ENCODE measurements at regions not wholly inside any gene's neighbourhood (a gene's known extent, or its start where the extent isn't known, plus 50 kb on each side); places are given as distances from the start of the nearest gene placed in this dataset.

- no peak for TF ChIP-seq CTCF (IDR thresholded peaks at IDR 0.05; ENCODE audit: low read depth, low read length)
- TF ChIP-seq MAX (IDR thresholded peaks at IDR 0.05; ENCODE audit: low read depth, low read length): no peak
- TF ChIP-seq POLR2A (IDR thresholded peaks at IDR 0.05; ENCODE audit: extremely low read depth, insufficient read length): no peak
- TF ChIP-seq MYC (IDR thresholded peaks at IDR 0.05; ENCODE audit: low read depth, low read length): no peak
These were observed 153.3 kb upstream of the ETS2 start for GRCh38 chr21:38652396-38652795.
